ENCODE measurements at regions not wholly inside any gene's neighbourhood (a gene's known extent, or its start where the extent isn't known, plus 50 kb on each side); places are given as distances from the start of the nearest gene placed in this dataset.
"Not testable (repeated sequence)": the region's sequence is repeated elsewhere in the genome, so short reads cannot be mapped to it uniquely, and the experiment has no call there.

DNA sequence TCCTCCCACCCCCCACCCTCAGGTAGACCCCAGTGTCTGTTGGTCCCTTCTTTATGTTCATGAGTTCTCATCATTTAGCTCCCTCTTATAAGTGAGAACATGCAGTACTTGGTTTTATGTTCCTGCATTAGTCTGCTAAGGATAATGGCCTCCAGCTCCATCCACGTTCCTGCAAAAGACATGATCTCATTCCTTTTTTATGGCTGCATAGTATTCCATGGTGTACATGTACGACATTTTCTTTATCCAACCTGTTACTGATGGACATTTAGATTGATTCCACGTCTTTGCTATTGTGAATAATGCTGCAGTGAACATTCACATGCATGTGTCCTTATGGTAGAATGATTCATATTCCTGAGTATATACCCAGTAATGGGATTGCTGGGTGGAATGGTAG lies 87.6 kb upstream of the TBL1X start:
- TF ChIP-seq, protein P1, sequence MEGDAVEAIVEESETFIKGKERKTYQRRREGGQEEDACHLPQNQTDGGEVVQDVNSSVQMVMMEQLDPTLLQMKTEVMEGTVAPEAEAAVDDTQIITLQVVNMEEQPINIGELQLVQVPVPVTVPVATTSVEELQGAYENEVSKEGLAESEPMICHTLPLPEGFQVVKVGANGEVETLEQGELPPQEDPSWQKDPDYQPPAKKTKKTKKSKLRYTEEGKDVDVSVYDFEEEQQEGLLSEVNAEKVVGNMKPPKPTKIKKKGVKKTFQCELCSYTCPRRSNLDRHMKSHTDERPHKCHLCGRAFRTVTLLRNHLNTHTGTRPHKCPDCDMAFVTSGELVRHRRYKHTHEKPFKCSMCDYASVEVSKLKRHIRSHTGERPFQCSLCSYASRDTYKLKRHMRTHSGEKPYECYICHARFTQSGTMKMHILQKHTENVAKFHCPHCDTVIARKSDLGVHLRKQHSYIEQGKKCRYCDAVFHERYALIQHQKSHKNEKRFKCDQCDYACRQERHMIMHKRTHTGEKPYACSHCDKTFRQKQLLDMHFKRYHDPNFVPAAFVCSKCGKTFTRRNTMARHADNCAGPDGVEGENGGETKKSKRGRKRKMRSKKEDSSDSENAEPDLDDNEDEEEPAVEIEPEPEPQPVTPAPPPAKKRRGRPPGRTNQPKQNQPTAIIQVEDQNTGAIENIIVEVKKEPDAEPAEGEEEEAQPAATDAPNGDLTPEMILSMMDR (conservative IDR thresholded peaks at IDR 0.05 in 1 of 2, IDR thresholded peaks at IDR 0.05 in 1 of 2; ENCODE audit: extremely low read depth in 1 of 2, insufficient read depth in 1 of 2, low read depth in 1 of 2, low read length in 2 of 2), result not testable (repeated sequence)
- TF ChIP-seq EZH2 (IDR thresholded peaks at IDR 0.05; ENCODE audit: borderline replicate concordance, low read length), result not testable (repeated sequence)

Data from mammary epithelial cell (primary cell).